GM12872 (cell line): ENCODE measurements at regions not wholly inside any gene's neighbourhood (a gene's known extent, or its start where the extent isn't known, plus 50 kb on each side); places are given as distances from the start of the nearest gene placed in this dataset.

Source experiments
- TF ChIP-seq, protein P1 (sequence below): IDR thresholded peaks from 3 replicates; pipeline ENCODE4 v1.5.1; 2011; ENCODE audit warnings: low read depth, mild to moderate bottlenecking, low read length, moderate library complexity; ENCODE audit not compliant: insufficient read depth

DNA sequence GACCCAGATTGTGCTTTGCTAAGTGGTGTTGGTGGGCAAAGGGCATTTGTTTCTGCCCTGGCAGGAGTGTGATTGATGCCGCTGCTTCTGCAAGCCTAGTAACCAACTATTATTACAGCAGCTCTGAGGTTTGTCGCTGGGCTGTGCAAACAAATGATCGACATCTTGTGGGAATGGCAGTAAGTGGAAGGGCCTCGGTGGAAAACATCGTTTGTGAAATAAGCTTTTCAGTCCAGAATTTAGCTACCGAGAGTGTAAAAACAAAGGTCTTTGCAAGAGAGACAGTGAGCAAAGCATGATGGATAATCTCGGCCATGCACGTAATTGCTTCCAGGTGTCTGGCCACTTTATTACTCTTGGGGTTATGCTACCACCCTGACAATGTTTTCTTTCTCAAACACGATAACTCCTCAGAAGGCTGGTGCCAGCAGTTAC is 397.7 kb upstream of the PRICKLE1 start:
- TF ChIP-seq, protein P1, sequence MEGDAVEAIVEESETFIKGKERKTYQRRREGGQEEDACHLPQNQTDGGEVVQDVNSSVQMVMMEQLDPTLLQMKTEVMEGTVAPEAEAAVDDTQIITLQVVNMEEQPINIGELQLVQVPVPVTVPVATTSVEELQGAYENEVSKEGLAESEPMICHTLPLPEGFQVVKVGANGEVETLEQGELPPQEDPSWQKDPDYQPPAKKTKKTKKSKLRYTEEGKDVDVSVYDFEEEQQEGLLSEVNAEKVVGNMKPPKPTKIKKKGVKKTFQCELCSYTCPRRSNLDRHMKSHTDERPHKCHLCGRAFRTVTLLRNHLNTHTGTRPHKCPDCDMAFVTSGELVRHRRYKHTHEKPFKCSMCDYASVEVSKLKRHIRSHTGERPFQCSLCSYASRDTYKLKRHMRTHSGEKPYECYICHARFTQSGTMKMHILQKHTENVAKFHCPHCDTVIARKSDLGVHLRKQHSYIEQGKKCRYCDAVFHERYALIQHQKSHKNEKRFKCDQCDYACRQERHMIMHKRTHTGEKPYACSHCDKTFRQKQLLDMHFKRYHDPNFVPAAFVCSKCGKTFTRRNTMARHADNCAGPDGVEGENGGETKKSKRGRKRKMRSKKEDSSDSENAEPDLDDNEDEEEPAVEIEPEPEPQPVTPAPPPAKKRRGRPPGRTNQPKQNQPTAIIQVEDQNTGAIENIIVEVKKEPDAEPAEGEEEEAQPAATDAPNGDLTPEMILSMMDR: no peak

DNA sequence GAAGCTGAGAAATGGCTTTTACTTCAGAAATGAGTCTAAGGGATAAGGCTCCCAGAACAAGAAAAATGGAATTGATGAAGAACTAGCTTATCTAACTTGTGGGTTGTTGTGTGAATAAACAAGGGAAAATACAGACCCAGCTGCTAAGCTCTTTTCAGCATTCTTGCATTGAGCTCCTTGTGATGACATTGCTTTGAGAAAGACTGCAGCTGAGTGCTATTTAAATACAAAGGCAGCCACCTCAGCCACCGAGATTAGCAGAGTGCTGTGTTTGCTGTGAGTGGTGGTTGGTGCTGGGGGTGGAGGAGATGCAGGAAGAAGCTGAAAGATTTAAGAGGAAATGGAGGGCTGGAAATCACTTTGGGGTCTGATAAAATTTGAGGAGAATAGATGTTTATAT is 396.0 kb upstream of the PRICKLE1 start:
- TF ChIP-seq, protein P1: no peak

DNA sequence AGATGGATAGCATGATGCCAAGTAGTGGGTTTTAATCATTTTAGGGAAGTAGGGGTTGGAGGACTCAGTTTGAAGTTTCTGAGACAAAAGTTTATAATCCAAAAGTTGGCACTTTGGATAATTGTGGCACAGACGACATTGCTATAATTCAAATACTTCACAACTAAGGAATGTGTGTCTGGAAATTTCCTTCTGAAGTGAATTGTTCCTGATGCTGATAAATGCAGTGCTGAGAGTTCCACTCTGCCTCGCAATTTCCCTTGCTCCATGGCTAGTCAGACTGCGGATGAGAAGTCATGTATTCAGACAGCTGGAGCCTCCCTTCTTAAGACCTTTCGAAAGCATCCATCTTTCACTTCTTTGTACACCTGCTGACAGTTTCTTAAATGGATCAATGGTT is 393.3 kb upstream of the PRICKLE1 start:
- TF ChIP-seq, protein P1: no peak

DNA sequence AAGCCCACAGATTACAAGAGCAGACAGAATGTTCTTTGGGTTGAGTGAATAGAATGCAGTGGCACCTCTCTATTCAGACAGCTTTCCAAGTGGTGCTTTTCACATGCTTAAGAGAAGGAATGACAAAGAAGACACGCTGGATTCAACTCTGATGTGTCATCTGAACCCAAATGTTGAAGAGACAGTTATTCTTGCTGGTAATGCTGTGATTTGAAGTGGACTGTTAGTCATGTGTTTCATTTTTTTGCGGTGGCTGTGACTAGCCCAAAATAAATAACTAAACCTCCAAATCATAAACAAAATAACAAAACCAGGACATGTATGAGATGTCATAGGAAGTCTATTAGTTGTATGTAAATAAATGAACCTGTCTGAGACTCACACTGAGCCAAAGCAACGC is 391.8 kb upstream of the PRICKLE1 start:
- TF ChIP-seq, protein P1: no peak

DNA sequence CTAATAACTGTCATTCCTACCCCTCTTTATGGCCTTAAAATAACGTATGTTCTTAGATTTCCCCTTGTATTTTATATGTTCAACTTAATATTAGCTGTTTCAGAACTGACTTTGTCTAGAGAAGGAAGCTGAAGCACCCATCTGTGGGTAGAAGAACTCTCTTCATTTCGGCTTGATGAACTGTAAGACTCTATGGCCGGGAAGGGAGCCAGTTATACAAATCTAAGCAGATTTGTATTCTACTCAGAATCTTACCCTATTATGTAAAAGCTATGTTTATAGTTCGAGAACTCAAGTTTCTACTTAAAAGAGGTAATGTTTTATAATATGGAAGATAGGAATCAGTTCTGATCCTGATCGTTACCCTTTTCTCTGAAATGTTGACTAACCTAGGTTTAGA is 390.9 kb upstream of the PRICKLE1 start:
- TF ChIP-seq, protein P1: no peak

DNA sequence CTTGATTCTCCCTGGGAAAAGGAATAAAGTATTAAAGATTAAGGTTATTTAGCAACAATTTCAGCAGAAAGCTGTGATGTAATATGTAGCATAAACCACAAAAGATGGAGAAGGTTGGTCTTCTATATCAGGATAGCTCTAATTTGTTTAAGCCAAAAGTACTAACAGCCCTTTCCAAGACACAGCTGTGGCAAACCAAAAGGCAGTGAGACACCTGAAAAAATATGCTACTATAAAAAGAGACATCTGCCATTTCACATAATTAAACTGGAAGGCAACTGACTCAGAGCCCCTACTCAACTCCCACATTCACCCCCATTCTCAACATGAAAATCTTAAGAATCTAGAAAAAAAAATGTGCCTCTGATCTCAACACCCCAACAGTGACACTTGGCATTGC is 390.2 kb upstream of the PRICKLE1 start:
- TF ChIP-seq, protein P1: no peak

DNA sequence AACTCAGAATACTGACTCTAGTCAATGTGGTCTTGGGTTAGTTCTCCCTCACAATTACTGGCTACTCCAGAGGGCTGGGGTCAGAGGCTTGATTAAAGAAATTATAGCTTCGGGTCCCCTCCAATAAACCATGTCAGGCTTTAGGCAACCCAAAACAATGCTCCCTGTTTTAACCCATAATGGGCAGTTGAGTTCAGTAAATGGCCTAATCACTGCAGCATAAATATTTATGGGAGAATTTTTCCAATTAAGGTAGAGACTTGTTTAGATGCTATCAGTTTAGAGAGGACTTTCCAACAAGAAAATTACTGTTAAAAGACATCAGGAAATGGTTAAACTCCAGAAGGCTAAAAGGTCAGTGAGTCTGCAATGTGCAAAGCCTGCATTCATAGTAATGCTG is 389.2 kb upstream of the PRICKLE1 start:
- TF ChIP-seq, protein P1: no peak
